SK-N-MC (cell line): ENCODE measurements at regions not wholly inside any gene's neighbourhood (a gene's known extent, or its start where the extent isn't known, plus 50 kb on each side); places are given as distances from the start of the nearest gene placed in this dataset.

Experiments
- EZH2 ChIP-seq: fragments of 200-600 bp; sonication (generic); IDR thresholded peaks from one replicate; pipeline ENCODE4 v1.6.1; 2017; ENCODE audit warnings: antibody characterized with exemption
- POLR2AphosphoS5 ChIP-seq: IDR thresholded peaks from 2 replicates; pipeline ENCODE4 v1.6.1; 2012; ENCODE audit warnings: mild to moderate bottlenecking, low read depth, low read length, borderline replicate concordance

DNA sequence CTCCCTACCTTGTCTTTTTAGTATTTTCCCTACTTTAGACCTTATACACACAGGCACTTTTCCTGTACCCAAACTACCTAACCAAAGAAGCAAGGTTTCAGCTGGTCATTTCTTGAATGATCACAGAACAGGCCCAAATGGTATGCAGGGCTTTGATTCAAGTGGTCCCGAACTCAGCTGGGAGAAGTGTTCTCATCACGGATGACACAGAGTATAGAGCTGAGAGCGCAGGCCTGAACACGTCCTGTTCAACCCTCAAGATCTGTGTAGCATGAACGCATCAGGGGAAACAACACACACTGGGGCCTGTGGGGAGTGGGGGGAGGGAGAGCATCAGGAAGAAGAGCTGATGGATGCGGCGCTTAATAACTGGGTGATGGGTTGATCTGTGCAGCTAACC, 318.2 kb downstream of the SFMBT2 start:
- TF ChIP-seq EZH2 (no peak), POLR2AphosphoS5 (no peak)
